IMR-90 (cell line): ENCODE measurements at regions not wholly inside any gene's neighbourhood (a gene's known extent, or its start where the extent isn't known, plus 50 kb on each side); places are given as distances from the start of the nearest gene placed in this dataset.

ENCODE experiments used
- ATAC-seq: fragments of 200-7000 bp; cut with Tn5 transposase; 2 replicates; pipeline ENCODE4 v1.9.1; 2020; ENCODE audit warnings: low read depth, mild to moderate bottlenecking, moderate library complexity
- BruUV-seq: library from RNA; stranded (reverse); fragments of 400-500 nt; replicated peaks from 2 replicates; lab custom pipeline; 2021; lab: Mats Ljungman, UMichigan
- CTCF ChIA-PET: fragments of 300-600 bp; formaldehyde crosslinking; extraction: SDS; loops from one replicate; lab custom pipeline; 2021; ENCODE audit warnings: antibody characterized with exemption; lab: Yijun Ruan, JAX
- POLR2A ChIA-PET: fragments of 300-600 bp; sonication (Branson Sonifier 250); formaldehyde crosslinking; loops from one replicate; lab custom pipeline; 2022; ENCODE audit warnings: antibody characterized with exemption; ENCODE audit not compliant: unreplicated experiment; lab: Charles Lee
- DNase-seq: peaks from one replicate; pipeline ENCODE4 v3.0.0; 2013
- H2AFZ ChIP-seq: replicated peaks from 2 replicates; pipeline ENCODE3; 2013; ENCODE audit warnings: low read length, mild to moderate bottlenecking; ENCODE audit not compliant: poor library complexity
- H2AK5ac ChIP-seq: 2 replicates; pipeline ENCODE4 v1.6.1; 2013; ENCODE audit warnings: low read depth, low read length, inconsistent platforms
- H2AK9ac ChIP-seq: replicated peaks from 2 replicates; pipeline ENCODE3; 2013; ENCODE audit warnings: mild to moderate bottlenecking, low read depth, low read length, moderate library complexity; ENCODE audit not compliant: poor library complexity
- H2BK120ac ChIP-seq: 2 replicates; pipeline ENCODE4 v1.6.1; 2013; ENCODE audit warnings: low read depth, low read length, inconsistent platforms
- H2BK15ac ChIP-seq: 3 replicates; pipeline ENCODE4 v1.6.1; 2013; ENCODE audit warnings: low read depth, low read length, inconsistent platforms
- H2BK20ac ChIP-seq: 2 replicates; pipeline ENCODE4 v1.6.1; 2013; ENCODE audit warnings: low read depth, mild to moderate bottlenecking, inconsistent platforms, low read length, moderate library complexity
- H2BK5ac ChIP-seq: 2 replicates; pipeline ENCODE4 v1.6.1; 2013; ENCODE audit warnings: mild to moderate bottlenecking, low read depth, low read length, inconsistent platforms; ENCODE audit not compliant: poor library complexity, severe bottlenecking
- H3K14ac ChIP-seq: replicated peaks from 2 replicates; pipeline ENCODE4 v1.6.1; 2013; ENCODE audit warnings: low read depth, low read length, inconsistent platforms
- H3K18ac ChIP-seq: 2 replicates; pipeline ENCODE4 v1.6.1; 2013; ENCODE audit warnings: low read depth, low read length, control low read depth
- H3K23ac ChIP-seq: 2 replicates; pipeline ENCODE4 v1.6.1; 2013; ENCODE audit warnings: low read depth, low read length, inconsistent platforms
- H3K27ac ChIP-seq: 2 replicates; pipeline ENCODE4 v1.5.1; 2013; ENCODE audit warnings: mild to moderate bottlenecking, control low read depth, low read length; ENCODE audit not compliant: insufficient read depth
- H3K27me3 ChIP-seq: 2 replicates; pipeline ENCODE4 v1.6.1; 2013; ENCODE audit warnings: low read length; ENCODE audit not compliant: control insufficient read depth, insufficient read depth
- H3K36me3 ChIP-seq: 2 replicates; pipeline ENCODE4 v1.6.1; 2013; ENCODE audit warnings: low read length, mixed read lengths; ENCODE audit not compliant: control insufficient read depth, insufficient read depth
- H3K4ac ChIP-seq: 2 replicates; pipeline ENCODE4 v1.6.1; 2013; ENCODE audit warnings: low read depth, low read length, inconsistent platforms
- H3K4me1 ChIP-seq: 2 replicates; pipeline ENCODE4 v1.6.1; 2013; ENCODE audit warnings: low read length, mixed read lengths; ENCODE audit not compliant: control insufficient read depth, insufficient read depth
- H3K4me2 ChIP-seq: 2 replicates; pipeline ENCODE4 v1.6.1; 2013; ENCODE audit warnings: low read depth, mild to moderate bottlenecking, control low read depth, low read length, moderate library complexity
- H3K4me3 ChIP-seq: 2 replicates; pipeline ENCODE4 v1.5.1; 2013; ENCODE audit warnings: low read depth, mild to moderate bottlenecking, control low read depth, low read length, moderate library complexity; ENCODE audit not compliant: insufficient read depth
- H3K56ac ChIP-seq: 2 replicates; pipeline ENCODE4 v1.6.1; 2013; ENCODE audit warnings: low read length, inconsistent platforms; ENCODE audit not compliant: insufficient read depth; ENCODE audit errors: extremely low read depth
- H3K79me1 ChIP-seq, 2 experiments: 2 replicates each; pipeline ENCODE4 v1.6.1; 2013; ENCODE audit warnings: low read length in 2 of 2, inconsistent platforms in 1 of 2, low read depth in 1 of 2
- H3K9ac ChIP-seq: 2 replicates; pipeline ENCODE4 v1.6.1; 2013; ENCODE audit warnings: low read depth, low read length, control low read depth
- H3K9me1 ChIP-seq: 2 replicates; pipeline ENCODE4 v1.6.1; 2013; ENCODE audit warnings: low read length, inconsistent platforms; ENCODE audit not compliant: insufficient read depth
- H3K9me3 ChIP-seq: 2 replicates; pipeline ENCODE4 v1.6.1; 2013; ENCODE audit warnings: low read length; ENCODE audit not compliant: control insufficient read depth, insufficient read depth
- H4K20me1 ChIP-seq: 2 replicates; pipeline ENCODE4 v1.6.1; 2013; ENCODE audit warnings: low read length, inconsistent platforms; ENCODE audit not compliant: insufficient read depth
- H4K5ac ChIP-seq: 2 replicates; pipeline ENCODE4 v1.6.1; 2013; ENCODE audit warnings: mild to moderate bottlenecking, low read depth, low read length, control low read depth
- H4K8ac ChIP-seq, 2 experiments: 2 replicates each; pipeline ENCODE4 v1.6.1; 2013; ENCODE audit warnings: low read depth in 2 of 2, low read length in 2 of 2, control low read depth in 1 of 2, inconsistent platforms in 1 of 2
- H4K91ac ChIP-seq: 2 replicates; pipeline ENCODE4 v1.6.1; 2013; ENCODE audit warnings: low read depth, low read length, inconsistent platforms; ENCODE audit not compliant: insufficient read depth
- BHLHE40 ChIP-seq: fragments of 150-350 bp; IDR thresholded peaks from 2 replicates; pipeline ENCODE4 v1.6.1; 2016; ENCODE audit warnings: mild to moderate bottlenecking, low read depth, low read length
- MAZ ChIP-seq: IDR thresholded peaks from 2 replicates; pipeline ENCODE4 v1.6.1; 2012; ENCODE audit warnings: low read depth, mild to moderate bottlenecking, low read length, improper control_type of control experiment, moderate library complexity, borderline replicate concordance
- RCOR1 ChIP-seq: IDR thresholded peaks from 2 replicates; pipeline ENCODE4 v1.6.1; 2012; ENCODE audit warnings: mild to moderate bottlenecking, low read length, improper control_type of control experiment; ENCODE audit not compliant: insufficient replicate concordance
- dilution Hi-C: fragments of 300-500 bp; cut with HindIII; formaldehyde crosslinking; loops from one replicate; pipeline ENCODE4 v1.14.3; 2018; ENCODE audit warnings: low sequenced_read_pairs; ENCODE audit not compliant: unreplicated experiment
- in situ Hi-C: fragments of 300-500 bp; cut with MboI; formaldehyde crosslinking; loops from 3 replicates; pipeline ENCODE4 v1.14.3; 2019; ENCODE audit warnings: low sequenced_read_pairs, inconsistent platforms, mixed read lengths
- intact Hi-C: fragments of 100-400 bp; cut with micrococcal nuclease; formaldehyde crosslinking; loops from 2 replicates; pipeline ENCODE4 v1.10.0; 2022

DNA sequence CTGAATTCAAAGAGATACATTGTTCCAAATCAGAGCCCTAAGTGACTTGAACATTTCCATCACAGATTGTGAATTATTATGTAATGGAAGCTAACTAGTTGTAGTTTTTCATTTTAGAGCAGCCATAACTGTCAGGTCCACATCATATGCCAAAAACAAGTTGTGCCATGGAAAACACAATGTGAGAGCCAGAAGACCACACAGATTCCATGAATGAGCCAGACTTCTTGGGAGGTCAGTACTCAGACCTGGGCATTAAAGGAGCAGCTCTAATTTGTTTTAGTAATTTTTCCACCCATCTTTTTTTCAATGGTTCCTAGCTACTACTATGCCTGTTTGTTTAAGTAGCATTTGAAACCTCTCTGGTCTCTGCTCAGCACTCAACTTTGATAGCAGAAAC lies 279.4 kb downstream of the FAT3 start:
- Histone ChIP-seq H3K9ac (no peak overlapping the region), H2BK120ac (no peak overlapping the region), H2AFZ (no peak overlapping the region), H3K9me1 (no peaks in the 10 kb centered on the region), H3K23ac (no peak overlapping the region), H4K8ac (no peak overlapping the region), H4K5ac (no peak overlapping the region), H2BK15ac (no peak overlapping the region), H3K9me3 (no peaks in the 10 kb centered on the region), H4K91ac (no peak overlapping the region), H3K79me1 (no peaks in the 10 kb centered on the region), H2AK5ac (no peak overlapping the region), H3K14ac (no peak overlapping the region), H3K4me3 (no peak overlapping the region), H3K18ac (no peak overlapping the region), H3K56ac (no peak overlapping the region), H3K27ac (no peak overlapping the region), H4K20me1 (no peaks in the 10 kb centered on the region), H2AK9ac (no peak overlapping the region), H3K36me3 (no peaks in the 10 kb centered on the region), H2BK20ac (no peak overlapping the region), H3K4me1 (no peaks in the 10 kb centered on the region), H2BK5ac (no peak overlapping the region), H3K4ac (no peak overlapping the region), H3K27me3 (no peaks in the 10 kb centered on the region), H3K4me2 (no peak overlapping the region)
- in situ Hi-C loops (no loop called here), intact Hi-C loops (no loop called here), dilution Hi-C loops (no loop called here)
- POLR2A ChIA-PET = no interaction called here
- ATAC-seq (no peak), DNase-seq (no peak)
- no TSS peak for BruUV-seq
- CTCF ChIA-PET = no interaction called here
- TF ChIP-seq MAZ = no peak
- TF ChIP-seq RCOR1 = no peak
- TF ChIP-seq BHLHE40 = no peak
